MCF 10A (cell line): ENCODE measurements at regions not wholly inside any gene's neighbourhood (a gene's known extent, or its start where the extent isn't known, plus 50 kb on each side); places are given as distances from the start of the nearest gene placed in this dataset.

Experiments used
- BruUV-seq: library from RNA; stranded (reverse); fragments of 400-500 nt; replicated peaks from 2 replicates; lab custom pipeline; 2021; lab: Mats Ljungman, UMichigan
- CTCF ChIA-PET: fragments of 300-600 bp; sonication (Branson Sonifier 250); formaldehyde crosslinking; extraction: SDS; loops from one replicate; lab custom pipeline; 2021; ENCODE audit warnings: antibody characterized with exemption, inconsistent platforms; lab: Yijun Ruan, JAX
- POLR2A ChIA-PET: fragments of 300-600, 350-650 bp; sonication (Branson Sonifier 250); formaldehyde crosslinking; extraction: SDS; loops from one replicate; lab custom pipeline; 2020; ENCODE audit warnings: antibody characterized with exemption, inconsistent platforms; lab: Yijun Ruan, JAX
- DNase-seq: peaks from one replicate; pipeline ENCODE4 v3.0.0-alpha.2; 2018; ENCODE audit not compliant: unreplicated experiment
- H3K27ac Mint-ChIP-seq: one replicate; pipeline ENCODE4 v1.8.0; 2022; ENCODE audit warnings: mild to moderate bottlenecking, low read depth, mixed read lengths; ENCODE audit not compliant: unreplicated experiment
- H3K27me3 Mint-ChIP-seq: one replicate; pipeline ENCODE4 v1.8.0; 2022; ENCODE audit warnings: mixed read lengths; ENCODE audit not compliant: insufficient read depth, unreplicated experiment
- H3K36me3 Mint-ChIP-seq: one replicate; pipeline ENCODE4 v1.8.0; 2022; ENCODE audit warnings: mild to moderate bottlenecking, moderate library complexity, mixed read lengths; ENCODE audit not compliant: insufficient read depth, unreplicated experiment
- H3K4me1 Mint-ChIP-seq: one replicate; pipeline ENCODE4 v1.8.0; 2022; ENCODE audit warnings: mixed read lengths; ENCODE audit not compliant: insufficient read depth, unreplicated experiment
- H3K4me3 Mint-ChIP-seq: one replicate; pipeline ENCODE4 v1.8.0; 2022; ENCODE audit warnings: mild to moderate bottlenecking, moderate library complexity, mixed read lengths; ENCODE audit not compliant: unreplicated experiment
- H3K9me3 Mint-ChIP-seq: one replicate; pipeline ENCODE4 v1.8.0; 2022; ENCODE audit warnings: mixed read lengths; ENCODE audit not compliant: unreplicated experiment
- intact Hi-C: fragments of 100-400 bp; cut with micrococcal nuclease; formaldehyde crosslinking; loops from 2 replicates; pipeline ENCODE4 v1.14.1; 2022
- TF ChIP-seq, protein P1 (sequence below): fragments of 200-600 bp; IDR thresholded peaks from one replicate; pipeline ENCODE4 v1.8.0; 2022; ENCODE audit warnings: antibody characterized with exemption, mild to moderate bottlenecking; ENCODE audit not compliant: unreplicated experiment

DNA sequence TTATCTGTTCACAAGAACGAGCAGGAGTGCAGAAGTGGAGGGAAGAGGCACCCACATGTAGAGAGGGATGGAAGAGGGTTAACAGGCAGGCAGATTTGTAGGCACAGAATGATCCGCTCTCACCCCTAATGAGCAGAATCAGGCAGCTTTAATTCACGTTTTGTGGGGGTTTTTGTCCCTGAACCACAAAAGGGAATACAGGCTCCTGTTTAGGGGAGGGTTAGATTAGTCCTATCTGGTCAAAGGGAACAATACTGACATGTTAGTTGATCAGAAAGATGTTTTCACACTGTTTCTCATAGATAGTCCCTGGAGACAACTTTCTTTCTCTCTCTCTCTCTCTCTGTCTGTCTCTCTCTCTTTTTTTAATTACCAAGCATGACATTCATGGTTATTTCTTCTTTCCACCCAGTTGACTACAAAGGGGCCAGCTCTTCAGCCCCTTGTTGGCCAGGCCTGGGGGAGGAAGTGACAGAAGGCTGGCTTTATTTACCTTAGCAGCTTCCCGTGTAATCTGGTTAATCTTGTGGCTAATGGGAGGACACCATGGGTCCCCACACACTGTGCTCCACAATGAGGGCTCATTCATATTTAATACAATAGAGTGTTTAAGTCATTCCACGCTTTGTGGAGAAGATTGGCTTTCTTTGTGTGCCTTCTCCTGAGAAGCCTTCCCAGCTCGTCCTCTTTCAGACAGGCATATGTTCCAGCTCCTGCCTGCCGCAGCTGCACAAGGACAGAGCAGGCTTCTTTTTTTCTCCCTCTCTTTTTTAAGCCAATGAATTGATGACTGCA is 958.8 kb downstream of the TFAP2A start:
- TF ChIP-seq, protein P1, sequence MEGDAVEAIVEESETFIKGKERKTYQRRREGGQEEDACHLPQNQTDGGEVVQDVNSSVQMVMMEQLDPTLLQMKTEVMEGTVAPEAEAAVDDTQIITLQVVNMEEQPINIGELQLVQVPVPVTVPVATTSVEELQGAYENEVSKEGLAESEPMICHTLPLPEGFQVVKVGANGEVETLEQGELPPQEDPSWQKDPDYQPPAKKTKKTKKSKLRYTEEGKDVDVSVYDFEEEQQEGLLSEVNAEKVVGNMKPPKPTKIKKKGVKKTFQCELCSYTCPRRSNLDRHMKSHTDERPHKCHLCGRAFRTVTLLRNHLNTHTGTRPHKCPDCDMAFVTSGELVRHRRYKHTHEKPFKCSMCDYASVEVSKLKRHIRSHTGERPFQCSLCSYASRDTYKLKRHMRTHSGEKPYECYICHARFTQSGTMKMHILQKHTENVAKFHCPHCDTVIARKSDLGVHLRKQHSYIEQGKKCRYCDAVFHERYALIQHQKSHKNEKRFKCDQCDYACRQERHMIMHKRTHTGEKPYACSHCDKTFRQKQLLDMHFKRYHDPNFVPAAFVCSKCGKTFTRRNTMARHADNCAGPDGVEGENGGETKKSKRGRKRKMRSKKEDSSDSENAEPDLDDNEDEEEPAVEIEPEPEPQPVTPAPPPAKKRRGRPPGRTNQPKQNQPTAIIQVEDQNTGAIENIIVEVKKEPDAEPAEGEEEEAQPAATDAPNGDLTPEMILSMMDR: no peak
- no peak for DNase-seq
- peaks cover 8% of the 10 kb centered on the region for H3K4me1 Mint-ChIP-seq
- no peak overlapping the region for H3K27ac Mint-ChIP-seq
- intact Hi-C loops: no loop called here
- ChIA-PET CTCF (no interaction called here), POLR2A (no interaction called here)
- no peaks in the 10 kb centered on the region for H3K27me3 Mint-ChIP-seq
- no peaks in the 10 kb centered on the region for H3K36me3 Mint-ChIP-seq
- no peak overlapping the region for H3K4me3 Mint-ChIP-seq
- BruUV-seq: no TSS peak
- H3K9me3 Mint-ChIP-seq: no peaks in the 10 kb centered on the region

DNA sequence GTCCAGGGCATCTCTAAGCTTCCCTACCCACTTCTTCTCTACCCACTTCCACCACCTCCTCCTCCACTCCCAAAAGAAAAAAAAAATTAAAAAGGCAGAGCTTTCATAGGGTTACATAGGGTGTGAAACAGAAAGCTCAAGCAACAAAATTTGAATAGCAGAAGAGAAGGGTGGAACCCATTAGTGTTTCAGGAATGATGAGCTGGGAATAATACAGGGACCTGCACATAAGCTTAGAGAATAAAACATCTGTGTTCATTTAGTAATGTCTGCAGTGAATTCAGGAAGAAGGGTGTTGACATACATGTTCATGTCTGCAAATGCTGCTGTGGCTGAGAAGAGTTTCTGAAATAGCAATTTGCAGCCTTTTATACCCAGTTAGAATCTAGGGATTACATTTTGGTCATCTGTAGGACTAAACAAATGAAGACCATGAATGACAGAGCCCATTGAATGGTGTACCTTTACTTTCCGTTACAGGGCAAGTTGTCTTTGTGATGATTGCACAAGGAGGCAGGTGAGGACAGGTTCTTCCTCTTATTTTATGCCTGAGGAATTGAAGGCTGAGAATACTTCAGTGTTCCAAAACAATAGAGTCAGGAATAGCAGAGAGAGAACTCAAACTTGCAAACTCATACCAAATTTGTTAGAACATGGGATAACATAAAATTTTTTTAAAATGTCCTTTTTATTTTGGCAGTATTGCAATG is 975.1 kb downstream of the TFAP2A start:
- CTCF ChIA-PET: interaction anchor here (0.6 to 1.1 kb wide), 4 partner anchors 69 to 1195 kb away, joined by 3 to 4 read pairs (median 3); partner anchors contain the start of gene TFAP2A
- BruUV-seq: no TSS peak
- H3K27ac Mint-ChIP-seq: no peak overlapping the region
- H3K4me1 Mint-ChIP-seq: no peaks in the 10 kb centered on the region
- H3K9me3 Mint-ChIP-seq: peaks cover 10% of the 10 kb centered on the region
- no peaks in the 10 kb centered on the region for H3K27me3 Mint-ChIP-seq
- no peak overlapping the region for H3K4me3 Mint-ChIP-seq
- POLR2A ChIA-PET: interaction anchor here (0.6 to 1.1 kb wide), 3 partner anchors 8 to 65 kb away, joined by 3 to 4 read pairs (median 4); no protein-coding TSS in a partner anchor
- peak; percentile 24 for DNase-seq
- H3K36me3 Mint-ChIP-seq: no peaks in the 10 kb centered on the region
- intact Hi-C loops: no loop called here
- TF ChIP-seq, protein P1: no peak

- Mint-ChIP-seq H3K36me3 (no peaks in the 10 kb centered on the region), H3K4me1 (no peaks in the 10 kb centered on the region), H3K27me3 (no peaks in the 10 kb centered on the region), H3K27ac (no peak overlapping the region), H3K4me3 (no peak overlapping the region), H3K9me3 (no peaks in the 10 kb centered on the region)
- ChIA-PET CTCF (no interaction called here), POLR2A (interaction anchor here (1.3 kb wide), 1 partner anchor 16 kb away, joined by 3 read pairs; no protein-coding TSS in a partner anchor)
- DNase-seq: no peak
- no TSS peak for BruUV-seq
- TF ChIP-seq, protein P1: no peak
- intact Hi-C loops: no loop called here
Observed at GRCh38 chr6:9437836-9438235, 977.0 kb downstream of the TFAP2A start.

DNA sequence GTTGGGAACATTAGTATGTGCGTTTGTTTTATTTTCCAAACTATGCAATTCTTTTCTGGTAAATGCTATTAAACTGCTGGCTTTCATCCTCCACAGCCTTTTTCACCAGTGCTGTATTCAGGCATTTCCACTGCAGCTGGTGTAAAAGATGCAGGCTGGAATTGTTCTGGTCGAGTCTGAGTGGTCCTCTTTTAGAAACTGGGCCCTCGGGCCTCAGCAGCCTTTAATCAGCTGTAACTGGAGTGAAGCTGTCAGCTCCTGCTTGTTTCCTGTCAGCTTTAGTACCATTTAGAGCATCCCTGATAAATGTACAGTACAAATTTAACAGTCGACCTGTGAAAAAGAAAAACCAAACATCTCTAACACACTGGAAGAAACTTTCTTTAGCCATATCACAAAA is 979.6 kb downstream of the TFAP2A start:
- POLR2A ChIA-PET: interaction anchor here (1.1 kb wide), 1 partner anchor 27 kb away, joined by 3 read pairs; no protein-coding TSS in a partner anchor
- Mint-ChIP-seq H3K27me3 (no peaks in the 10 kb centered on the region), H3K27ac (no peak overlapping the region), H3K9me3 (peaks cover 4% of the 10 kb centered on the region), H3K4me1 (peaks cover 3% of the 10 kb centered on the region), H3K36me3 (no peaks in the 10 kb centered on the region), H3K4me3 (no peak overlapping the region)
- no TSS peak for BruUV-seq
- intact Hi-C loops: no loop called here
- TF ChIP-seq, protein P1: no peak
- DNase-seq: no peak
- CTCF ChIA-PET: no interaction called here
